IMR-90 (cell line): ENCODE measurements at regions not wholly inside any gene's neighbourhood (a gene's known extent, or its start where the extent isn't known, plus 50 kb on each side); places are given as distances from the start of the nearest gene placed in this dataset.
"Not testable (repeated sequence)": the region's sequence is repeated elsewhere in the genome, so short reads cannot be mapped to it uniquely, and the experiment has no call there.

ENCODE experiments used
- ATAC-seq: fragments of 200-7000 bp; cut with Tn5 transposase; 2 replicates; pipeline ENCODE4 v1.9.1; 2020; ENCODE audit warnings: low read depth, mild to moderate bottlenecking, moderate library complexity
- BruUV-seq: library from RNA; stranded (reverse); fragments of 400-500 nt; replicated peaks from 2 replicates; lab custom pipeline; 2021; lab: Mats Ljungman, UMichigan
- CTCF ChIA-PET: fragments of 300-600 bp; formaldehyde crosslinking; extraction: SDS; loops from one replicate; lab custom pipeline; 2021; ENCODE audit warnings: antibody characterized with exemption; lab: Yijun Ruan, JAX
- POLR2A ChIA-PET: fragments of 300-600 bp; sonication (Branson Sonifier 250); formaldehyde crosslinking; loops from one replicate; lab custom pipeline; 2022; ENCODE audit warnings: antibody characterized with exemption; ENCODE audit not compliant: unreplicated experiment; lab: Charles Lee
- DNase-seq: peaks from one replicate; pipeline ENCODE4 v3.0.0; 2013
- H2AFZ ChIP-seq: replicated peaks from 2 replicates; pipeline ENCODE3; 2013; ENCODE audit warnings: low read length, mild to moderate bottlenecking; ENCODE audit not compliant: poor library complexity
- H2AK5ac ChIP-seq: 2 replicates; pipeline ENCODE4 v1.6.1; 2013; ENCODE audit warnings: low read depth, low read length, inconsistent platforms
- H2AK9ac ChIP-seq: replicated peaks from 2 replicates; pipeline ENCODE3; 2013; ENCODE audit warnings: mild to moderate bottlenecking, low read depth, low read length, moderate library complexity; ENCODE audit not compliant: poor library complexity
- H2BK120ac ChIP-seq: 2 replicates; pipeline ENCODE4 v1.6.1; 2013; ENCODE audit warnings: low read depth, low read length, inconsistent platforms
- H2BK15ac ChIP-seq: 3 replicates; pipeline ENCODE4 v1.6.1; 2013; ENCODE audit warnings: low read depth, low read length, inconsistent platforms
- H2BK20ac ChIP-seq: 2 replicates; pipeline ENCODE4 v1.6.1; 2013; ENCODE audit warnings: low read depth, mild to moderate bottlenecking, inconsistent platforms, low read length, moderate library complexity
- H2BK5ac ChIP-seq: 2 replicates; pipeline ENCODE4 v1.6.1; 2013; ENCODE audit warnings: mild to moderate bottlenecking, low read depth, low read length, inconsistent platforms; ENCODE audit not compliant: poor library complexity, severe bottlenecking
- H3K14ac ChIP-seq: replicated peaks from 2 replicates; pipeline ENCODE4 v1.6.1; 2013; ENCODE audit warnings: low read depth, low read length, inconsistent platforms
- H3K18ac ChIP-seq: 2 replicates; pipeline ENCODE4 v1.6.1; 2013; ENCODE audit warnings: low read depth, low read length, control low read depth
- H3K23ac ChIP-seq: 2 replicates; pipeline ENCODE4 v1.6.1; 2013; ENCODE audit warnings: low read depth, low read length, inconsistent platforms
- H3K27ac ChIP-seq: 2 replicates; pipeline ENCODE4 v1.5.1; 2013; ENCODE audit warnings: mild to moderate bottlenecking, control low read depth, low read length; ENCODE audit not compliant: insufficient read depth
- H3K27me3 ChIP-seq: 2 replicates; pipeline ENCODE4 v1.6.1; 2013; ENCODE audit warnings: low read length; ENCODE audit not compliant: control insufficient read depth, insufficient read depth
- H3K36me3 ChIP-seq: 2 replicates; pipeline ENCODE4 v1.6.1; 2013; ENCODE audit warnings: low read length, mixed read lengths; ENCODE audit not compliant: control insufficient read depth, insufficient read depth
- H3K4ac ChIP-seq: 2 replicates; pipeline ENCODE4 v1.6.1; 2013; ENCODE audit warnings: low read depth, low read length, inconsistent platforms
- H3K4me1 ChIP-seq: 2 replicates; pipeline ENCODE4 v1.6.1; 2013; ENCODE audit warnings: low read length, mixed read lengths; ENCODE audit not compliant: control insufficient read depth, insufficient read depth
- H3K4me2 ChIP-seq: 2 replicates; pipeline ENCODE4 v1.6.1; 2013; ENCODE audit warnings: low read depth, mild to moderate bottlenecking, control low read depth, low read length, moderate library complexity
- H3K4me3 ChIP-seq: 2 replicates; pipeline ENCODE4 v1.5.1; 2013; ENCODE audit warnings: low read depth, mild to moderate bottlenecking, control low read depth, low read length, moderate library complexity; ENCODE audit not compliant: insufficient read depth
- H3K56ac ChIP-seq: 2 replicates; pipeline ENCODE4 v1.6.1; 2013; ENCODE audit warnings: low read length, inconsistent platforms; ENCODE audit not compliant: insufficient read depth; ENCODE audit errors: extremely low read depth
- H3K79me1 ChIP-seq, 2 experiments: 2 replicates each; pipeline ENCODE4 v1.6.1; 2013; ENCODE audit warnings: low read length in 2 of 2, inconsistent platforms in 1 of 2, low read depth in 1 of 2
- H3K9ac ChIP-seq: 2 replicates; pipeline ENCODE4 v1.6.1; 2013; ENCODE audit warnings: low read depth, low read length, control low read depth
- H3K9me1 ChIP-seq: 2 replicates; pipeline ENCODE4 v1.6.1; 2013; ENCODE audit warnings: low read length, inconsistent platforms; ENCODE audit not compliant: insufficient read depth
- H3K9me3 ChIP-seq: 2 replicates; pipeline ENCODE4 v1.6.1; 2013; ENCODE audit warnings: low read length; ENCODE audit not compliant: control insufficient read depth, insufficient read depth
- H4K20me1 ChIP-seq: 2 replicates; pipeline ENCODE4 v1.6.1; 2013; ENCODE audit warnings: low read length, inconsistent platforms; ENCODE audit not compliant: insufficient read depth
- H4K5ac ChIP-seq: 2 replicates; pipeline ENCODE4 v1.6.1; 2013; ENCODE audit warnings: mild to moderate bottlenecking, low read depth, low read length, control low read depth
- H4K8ac ChIP-seq, 2 experiments: 2 replicates each; pipeline ENCODE4 v1.6.1; 2013; ENCODE audit warnings: low read depth in 2 of 2, low read length in 2 of 2, control low read depth in 1 of 2, inconsistent platforms in 1 of 2
- H4K91ac ChIP-seq: 2 replicates; pipeline ENCODE4 v1.6.1; 2013; ENCODE audit warnings: low read depth, low read length, inconsistent platforms; ENCODE audit not compliant: insufficient read depth
- WGBS, 2 experiments: methylation state at CpG; one replicate each; pipeline versions ENCODE4 v1.1.5 to v1.1.7; 2013; ENCODE audit warnings: missing lambda C conversion rate in 2 of 2; ENCODE audit not compliant: insufficient read length in 1 of 2; ENCODE audit errors: extremely low coverage in 2 of 2; 5-methylcytosine and 5-hydroxymethylcytosine counted together
- dilution Hi-C: fragments of 300-500 bp; cut with HindIII; formaldehyde crosslinking; loops from one replicate; pipeline ENCODE4 v1.14.3; 2018; ENCODE audit warnings: low sequenced_read_pairs; ENCODE audit not compliant: unreplicated experiment
- in situ Hi-C: fragments of 300-500 bp; cut with MboI; formaldehyde crosslinking; loops from 3 replicates; pipeline ENCODE4 v1.14.3; 2019; ENCODE audit warnings: low sequenced_read_pairs, inconsistent platforms, mixed read lengths
- intact Hi-C: fragments of 100-400 bp; cut with micrococcal nuclease; formaldehyde crosslinking; loops from 2 replicates; pipeline ENCODE4 v1.10.0; 2022

DNA sequence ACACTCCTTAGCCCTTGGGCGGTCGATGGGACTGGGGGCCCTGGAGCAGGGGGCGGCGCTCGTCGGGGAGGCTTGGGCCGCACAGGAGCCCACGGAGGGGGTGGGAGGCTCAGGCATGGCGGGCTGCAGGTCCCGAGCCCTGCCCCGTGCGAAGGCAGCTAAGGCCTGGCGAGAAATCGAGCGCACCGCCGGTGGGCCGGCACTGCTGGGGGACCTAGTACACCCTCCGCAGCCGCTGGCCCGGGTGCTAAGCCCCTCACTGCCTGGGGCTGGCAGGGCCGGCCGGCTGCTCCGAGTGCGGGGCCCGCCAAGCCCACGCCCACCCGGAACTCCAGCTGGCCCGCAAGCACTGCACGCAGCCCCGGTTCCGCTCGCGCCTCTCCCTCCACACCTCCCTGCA lies 68.0 kb upstream of the DDR1 start:
- H3K4ac ChIP-seq, H2BK5ac ChIP-seq, H3K9me3 ChIP-seq, H3K18ac ChIP-seq, dilution Hi-C loops, H2AK5ac ChIP-seq, H4K5ac ChIP-seq, H4K91ac ChIP-seq, H3K4me2 ChIP-seq, POLR2A ChIA-PET, H4K20me1 ChIP-seq, H2BK15ac ChIP-seq, H3K56ac ChIP-seq, H2BK20ac ChIP-seq, H2AFZ ChIP-seq, H3K9ac ChIP-seq, H3K23ac ChIP-seq, ATAC-seq, H2AK9ac ChIP-seq, H3K27me3 ChIP-seq, BruUV-seq, H2BK120ac ChIP-seq, DNase-seq, intact Hi-C loops, H4K8ac ChIP-seq, CTCF ChIA-PET, H3K14ac ChIP-seq, H3K36me3 ChIP-seq, H3K4me3 ChIP-seq, H3K27ac ChIP-seq: not testable (repeated sequence)
- H3K9me1 ChIP-seq: peaks cover 26% of the 10 kb centered on the region
- no CpG with 5 or more reads among the region's 34 CpGs for WGBS, 2 experiments
- peaks cover 0 to 33% of the 10 kb centered on the region in 2 experiments; a peak in 2 of 4 replicates for H3K79me1 ChIP-seq
- peaks cover 26% of the 10 kb centered on the region for H3K4me1 ChIP-seq
- in situ Hi-C loops: loop anchor here (5.0 kb wide), 1 partner anchor 34 kb away; no protein-coding TSS in a partner anchor

DNA sequence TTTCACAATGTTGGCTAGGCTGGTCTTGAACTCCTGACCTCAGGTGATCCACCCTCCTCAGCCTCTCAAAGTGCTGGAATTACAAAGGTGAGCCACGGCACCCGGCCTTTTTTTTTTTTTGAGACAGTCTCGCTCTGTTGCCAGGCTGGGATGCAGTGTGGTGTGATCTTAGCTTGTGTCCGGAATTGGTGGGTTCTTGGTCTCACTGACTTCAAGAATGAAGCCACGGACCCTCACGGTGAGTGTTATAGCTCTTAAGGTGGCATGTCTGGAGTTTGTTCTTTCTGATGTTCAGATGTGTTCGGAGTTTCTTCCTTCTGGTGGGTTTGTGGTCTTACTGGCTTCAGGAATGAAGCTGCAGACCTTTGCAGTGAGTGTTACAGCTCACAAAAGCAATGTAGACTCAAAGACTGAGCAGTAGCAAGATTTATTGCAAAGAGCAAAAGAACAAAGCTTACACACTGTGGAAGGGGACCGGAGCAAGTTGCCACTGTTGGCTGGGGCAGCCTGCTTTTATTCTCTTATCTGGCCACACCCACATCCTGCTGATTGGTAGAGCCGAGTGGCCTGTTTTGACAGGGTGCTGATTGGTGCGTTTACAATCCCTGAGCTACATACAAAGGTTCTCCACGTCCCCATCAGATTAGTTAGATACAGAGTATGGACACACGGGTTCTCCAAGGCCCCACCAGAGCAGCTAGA lies 69.1 kb upstream of the DDR1 start:
- H3K18ac ChIP-seq, H3K4me2 ChIP-seq, H2AK9ac ChIP-seq, POLR2A ChIA-PET, dilution Hi-C loops, ATAC-seq, H3K4me3 ChIP-seq, H3K56ac ChIP-seq, CTCF ChIA-PET, H4K20me1 ChIP-seq, DNase-seq, H3K27me3 ChIP-seq, H3K9me3 ChIP-seq, H3K9ac ChIP-seq, intact Hi-C loops, BruUV-seq, H2AFZ ChIP-seq, H3K36me3 ChIP-seq: not testable (repeated sequence)
- H4K8ac ChIP-seq: peak overlapping the region; percentile 68 to 80; a peak in 2 of 4 replicates
- H3K79me1 ChIP-seq: peaks cover 0 to 26% of the 10 kb centered on the region in 2 experiments; a peak in 2 of 4 replicates
- H3K4me1 ChIP-seq: peaks cover 23% of the 10 kb centered on the region
- peak overlapping the region; percentile 54; the same call in 1 of the 2 replicates for H3K14ac ChIP-seq
- peak overlapping the region; percentile 79 for H3K27ac ChIP-seq
- peak overlapping the region; percentile 95 for H2BK120ac ChIP-seq
- peak overlapping the region; percentile 99 for H2BK20ac ChIP-seq
- H2AK5ac ChIP-seq: peak overlapping the region; percentile 90
- peak overlapping the region; percentile 99 for H2BK5ac ChIP-seq
- H3K23ac ChIP-seq: 0 out of 2 replicates have a peak overlapping the region, but pooled peaks have one; percentile 41
- no CpG with 5 or more reads among the region's 12 CpGs for WGBS, 2 experiments
- H3K4ac ChIP-seq: peak overlapping the region; percentile 86
- peak overlapping the region; percentile 56 for H4K91ac ChIP-seq
- peak overlapping the region; percentile 32; the same call in 1 of the 2 replicates for H4K5ac ChIP-seq
- in situ Hi-C loops: loop anchor here (5.0 kb wide), 1 partner anchor 33 kb away; no protein-coding TSS in a partner anchor
- H2BK15ac ChIP-seq: peak overlapping the region; percentile 98; the same call in 2 of the 3 replicates
- H3K9me1 ChIP-seq: peaks cover 22% of the 10 kb centered on the region
